ENCODE measurements at regions not wholly inside any gene's neighbourhood (a gene's known extent, or its start where the extent isn't known, plus 50 kb on each side); places are given as distances from the start of the nearest gene placed in this dataset.

GRCh38 chr3:10729439-10729838, 86.6 kb upstream of the SLC6A11 start:
- TF ChIP-seq CTCF (IDR thresholded peaks at IDR 0.05), result no peak
- TF ChIP-seq POLR2AphosphoS5 (IDR thresholded peaks at IDR 0.05; ENCODE audit: low read depth, low read length), result no peak
